ENCODE measurements at regions not wholly inside any gene's neighbourhood (a gene's known extent, or its start where the extent isn't known, plus 50 kb on each side); places are given as distances from the start of the nearest gene placed in this dataset.

DNA sequence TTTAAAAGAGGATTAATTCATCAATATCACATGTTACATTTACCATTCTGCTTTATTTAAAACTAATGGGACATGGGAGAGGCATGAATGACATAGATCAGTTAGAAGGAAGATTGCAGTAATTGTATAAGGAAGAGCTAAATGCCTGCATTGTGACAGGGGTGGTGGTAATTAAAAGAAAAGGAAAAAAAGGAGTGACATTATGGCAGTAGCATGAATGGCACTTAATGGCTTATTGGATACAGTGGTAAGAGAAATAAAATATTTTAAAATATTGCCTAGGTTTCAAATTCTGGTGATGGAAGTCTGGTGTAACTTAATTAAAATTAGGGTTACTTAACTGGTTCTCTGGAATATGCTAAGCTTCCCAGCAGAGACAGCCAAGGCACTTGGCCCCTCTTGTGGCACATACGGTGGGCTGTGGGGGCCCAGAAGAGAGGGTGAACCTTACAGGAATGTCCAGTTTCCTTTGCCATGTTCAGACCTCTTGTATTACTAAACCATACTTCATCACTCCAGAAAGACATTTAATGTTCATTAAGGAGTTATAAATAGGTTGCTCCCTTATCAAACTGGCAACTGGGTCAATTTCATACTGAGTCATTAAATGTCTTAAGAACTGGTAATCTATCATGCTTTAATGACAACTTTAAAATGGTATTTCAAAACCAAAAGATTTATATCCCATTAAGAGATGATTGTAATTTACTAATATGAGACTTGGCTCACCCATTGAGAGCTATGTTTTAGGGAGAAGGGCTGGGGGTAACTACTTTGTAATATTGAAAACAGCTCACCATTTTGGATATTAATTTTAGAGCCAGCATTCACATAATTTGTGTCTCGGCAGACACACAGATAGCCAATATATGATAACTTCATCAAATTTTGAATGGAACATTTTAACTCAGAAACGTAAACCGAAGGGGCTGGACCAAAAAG is 798.9 kb upstream of the PIK3C3 start:
- H3K4me2 ChIP-seq (ENCODE audit: insufficient read depth in 1 of 2, low read depth in 2 of 2, low read length in 2 of 2): no peak overlapping the region
- no peak overlapping the region for H3K18ac ChIP-seq (ENCODE audit: extremely low read depth, low read length)
- H2BK12ac ChIP-seq (ENCODE audit: low read depth, low read length): no peak overlapping the region
- FAIRE-seq: no peak
- no peak overlapping the region for H4K91ac ChIP-seq (replicated peaks; ENCODE audit: insufficient read length, low read length)
- H2BK20ac ChIP-seq (ENCODE audit: low read length): no peak overlapping the region
- H3K23ac ChIP-seq (ENCODE audit: insufficient read length): no peak overlapping the region
- H4K20me1 ChIP-seq (replicated peaks in 1 of 2; ENCODE audit: control insufficient read depth in 1 of 2, insufficient read depth in 2 of 2, low read length in 2 of 2): no peaks in the 10 kb centered on the region
- WGBS, 2 experiments (ENCODE audit: extremely low coverage in 1 of 2, insufficient coverage in 1 of 2, insufficient read length in 1 of 2, insufficient replicate concordance in 2 of 2, low coverage in 1 of 2, low lambda C conversion rate in 2 of 2, missing lambda C conversion rate in 1 of 2): 93% methylated on average over 4 of the region's 4 CpGs; no CpG with 5 or more reads in 1 of the 2 experiments
- H3K27ac ChIP-seq (ENCODE audit: low read depth, low read length): no peak overlapping the region
- ChIA-PET POLR2A (ENCODE audit: partially characterized antibody) (no interaction called here), CTCF (ENCODE audit: partially characterized antibody) (interaction anchor here (0.6 kb wide), 1 partner anchor 392 kb away, joined by 3 read pairs; no protein-coding TSS in a partner anchor)
- peaks cover 0 to 1% (median 0%) of the 10 kb centered on the region in 4 experiments; a peak in 1 of 7 replicates for H3K27me3 ChIP-seq (replicated peaks in 1 of 4; ENCODE audit: control insufficient read depth in 3 of 4, extremely low read depth in 1 of 4, insufficient read depth in 3 of 4, low read length in 3 of 4)
- H4K5ac ChIP-seq (ENCODE audit: insufficient read length, low read depth, low read length): no peak overlapping the region
- H2AFZ ChIP-seq (ENCODE audit: low read length): no peak overlapping the region
- no peak overlapping the region for H2BK15ac ChIP-seq (ENCODE audit: low read length)
- TF ChIP-seq PHF8 (conservative IDR thresholded peaks at IDR 0.05; ENCODE audit: low read depth, low read length) (no peak), SP1 (IDR thresholded peaks at IDR 0.05; ENCODE audit: low read depth, low read length) (no peak)
- H3K23me2 ChIP-seq (ENCODE audit: low read depth, low read length): no peaks in the 10 kb centered on the region
- H3K4ac ChIP-seq (replicated peaks; ENCODE audit: insufficient read length, low read depth, low read length): no peak overlapping the region
- no peaks in the 10 kb centered on the region for H3K4me1 ChIP-seq (replicated peaks in 1 of 4; ENCODE audit: control insufficient read depth in 3 of 4, insufficient read depth in 4 of 4, low read length in 3 of 4)
- H3K79me1 ChIP-seq (ENCODE audit: low read depth, low read length): no peaks in the 10 kb centered on the region
- H3K79me2 ChIP-seq (ENCODE audit: control insufficient read depth in 1 of 2, insufficient read depth in 2 of 2, low read length in 2 of 2): no peaks in the 10 kb centered on the region
- no peak overlapping the region for H3K4me3 ChIP-seq (ENCODE audit: extremely low read depth in 1 of 4, insufficient read depth in 2 of 4, low read depth in 3 of 4, low read length in 4 of 4)
- H3K14ac ChIP-seq (ENCODE audit: insufficient read length): no peak overlapping the region
- H2AK5ac ChIP-seq (ENCODE audit: low read depth, low read length): no peak overlapping the region
- H3K9me3 ChIP-seq (ENCODE audit: insufficient read depth in 2 of 2, low read depth in 1 of 2, low read length in 1 of 2): no peaks in the 10 kb centered on the region
- H2BK120ac ChIP-seq (replicated peaks; ENCODE audit: low read depth, low read length): no peak overlapping the region
- H3K56ac ChIP-seq (replicated peaks; ENCODE audit: insufficient read length, low read depth, low read length): no peak overlapping the region
- H4K8ac ChIP-seq (ENCODE audit: extremely low read depth, insufficient read depth, low read length): no peak overlapping the region
- no peaks in the 10 kb centered on the region for H3K36me3 ChIP-seq (ENCODE audit: control insufficient read depth in 2 of 4, insufficient read depth in 4 of 4, low read length in 3 of 4)
- no peak for DNase-seq (ENCODE audit: low read depth in 1 of 2, low spot score in 2 of 2)
- H2BK5ac ChIP-seq (ENCODE audit: low read depth, low read length): no peak overlapping the region
- no peak overlapping the region for H3K9ac ChIP-seq (replicated peaks in 1 of 4; ENCODE audit: extremely low read depth in 1 of 4, low read depth in 3 of 4, low read length in 3 of 4)

Measured in H1 (cell line).